Islet precursor cell (in vitro differentiated cells): ENCODE measurements at regions not wholly inside any gene's neighbourhood (a gene's known extent, or its start where the extent isn't known, plus 50 kb on each side); places are given as distances from the start of the nearest gene placed in this dataset.
"Not testable (repeated sequence)": the region's sequence is repeated elsewhere in the genome, so short reads cannot be mapped to it uniquely, and the experiment has no call there.

ENCODE experiments used
- DNase-seq: peaks from one replicate; pipeline ENCODE4 v3.0.0-alpha.2; 2018

GRCh38 chr2:107740300-107740699 is 86.4 kb upstream of the RGPD4 start:
- no peak for DNase-seq

- DNase-seq, result no peak
Measured at GRCh38 chr2:107742460-107743027, 84.1 kb upstream of the RGPD4 start.

- DNase-seq, result no peak
Measured at GRCh38 chr2:107743274-107743673, 83.4 kb upstream of the RGPD4 start.

- no peak for DNase-seq
Measured at GRCh38 chr2:107745100-107745499, 81.6 kb upstream of the RGPD4 start.

GRCh38 chr2:107746552-107747198 is 80.0 kb upstream of the RGPD4 start:
- not testable (repeated sequence) for DNase-seq

- not testable (repeated sequence) for DNase-seq
Measured at GRCh38 chr2:107747199-107747963, 79.3 kb upstream of the RGPD4 start.

- DNase-seq, result no peak
Measured at GRCh38 chr2:107747964-107748583, 78.6 kb upstream of the RGPD4 start.

GRCh38 chr2:107751936-107752335 is 74.8 kb upstream of the RGPD4 start:
- no peak for DNase-seq

GRCh38 chr2:107753806-107754205 is 72.9 kb upstream of the RGPD4 start:
- not testable (repeated sequence) for DNase-seq

- DNase-seq, result no peak
Measured at GRCh38 chr2:107757223-107757622, 69.5 kb upstream of the RGPD4 start.

- no peak for DNase-seq
Measured at GRCh38 chr2:107760620-107761364, 65.9 kb upstream of the RGPD4 start.

- no peak for DNase-seq
Measured at GRCh38 chr2:107772353-107772752, 54.3 kb upstream of the RGPD4 start.

- no peak for DNase-seq
Measured at GRCh38 chr2:107775211-107775610, 51.5 kb upstream of the RGPD4 start.

- no peak for DNase-seq
Measured at GRCh38 chr2:107775791-107776190, 50.9 kb upstream of the RGPD4 start.

- no peak for DNase-seq
Measured at GRCh38 chr2:107776362-107776761, 50.3 kb upstream of the RGPD4 start.
